GM18858 (cell line): ENCODE measurements at regions not wholly inside any gene's neighbourhood (a gene's known extent, or its start where the extent isn't known, plus 50 kb on each side); places are given as distances from the start of the nearest gene placed in this dataset.

Experiments
- ATAC-seq: cut with Tn5 transposase; IDR thresholded peaks from one replicate; pipeline ENCODE4 v1.9.1; 2021; ENCODE audit not compliant: unreplicated experiment

- no peak for ATAC-seq
Measured at GRCh38 chr18:73966954-73967353, 180.7 kb downstream of the FBXO15 start.

DNA sequence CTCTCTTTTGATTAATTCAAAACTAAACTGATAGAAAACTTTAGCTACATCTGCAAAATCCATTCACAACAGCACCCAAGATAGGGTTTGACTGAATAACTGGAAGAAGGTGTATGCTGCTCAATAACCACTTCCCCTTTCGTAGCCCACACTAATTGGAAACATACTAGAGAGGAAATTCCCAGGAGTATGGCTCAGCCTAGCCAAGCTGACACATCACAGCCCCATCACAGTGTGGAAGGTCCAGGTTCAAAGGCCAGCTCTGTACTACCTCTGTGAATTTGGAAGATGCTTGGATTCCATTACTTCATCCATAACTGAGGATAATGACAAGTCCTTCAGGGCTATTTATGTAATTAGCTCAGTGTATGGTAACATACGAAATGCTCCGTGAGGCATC, 185.4 kb downstream of the FBXO15 start:
- no peak for ATAC-seq

GRCh38 chr18:73961804-73962203, 185.8 kb downstream of the FBXO15 start:
- no peak for ATAC-seq

- no peak for ATAC-seq
Measured at GRCh38 chr18:73959352-73959751, 188.3 kb downstream of the FBXO15 start.

DNA sequence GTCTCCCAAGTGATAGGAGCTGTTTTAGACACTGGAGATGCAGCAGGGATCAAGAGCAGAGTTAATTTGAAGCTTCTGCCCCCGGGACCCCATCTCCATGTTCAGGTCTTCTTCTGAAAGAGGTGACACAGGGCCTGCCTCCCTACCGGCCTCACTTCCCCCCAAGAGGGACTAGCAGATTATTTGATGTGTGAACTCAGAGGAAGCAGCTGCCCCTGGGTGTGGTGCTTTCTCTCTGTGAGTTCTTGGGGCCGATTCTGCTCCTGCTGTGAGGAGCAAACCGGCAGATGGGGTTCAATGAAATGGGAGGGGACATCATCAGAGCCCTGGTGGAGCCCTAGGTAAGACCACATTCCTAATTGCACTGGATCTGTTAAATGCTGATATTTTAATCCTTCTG, 193.4 kb downstream of the FBXO15 start:
- ATAC-seq, result no peak

- ATAC-seq, result no peak
Measured at GRCh38 chr18:73952296-73952946, 195.2 kb downstream of the FBXO15 start.

GRCh38 chr18:73950116-73950700, 197.4 kb downstream of the FBXO15 start:
- ATAC-seq, result no peak

- ATAC-seq, result no peak
Measured at GRCh38 chr18:73948497-73948896, 199.1 kb downstream of the FBXO15 start.

- ATAC-seq, result no peak
Measured at GRCh38 chr18:73948084-73948483, 199.6 kb downstream of the FBXO15 start.

DNA sequence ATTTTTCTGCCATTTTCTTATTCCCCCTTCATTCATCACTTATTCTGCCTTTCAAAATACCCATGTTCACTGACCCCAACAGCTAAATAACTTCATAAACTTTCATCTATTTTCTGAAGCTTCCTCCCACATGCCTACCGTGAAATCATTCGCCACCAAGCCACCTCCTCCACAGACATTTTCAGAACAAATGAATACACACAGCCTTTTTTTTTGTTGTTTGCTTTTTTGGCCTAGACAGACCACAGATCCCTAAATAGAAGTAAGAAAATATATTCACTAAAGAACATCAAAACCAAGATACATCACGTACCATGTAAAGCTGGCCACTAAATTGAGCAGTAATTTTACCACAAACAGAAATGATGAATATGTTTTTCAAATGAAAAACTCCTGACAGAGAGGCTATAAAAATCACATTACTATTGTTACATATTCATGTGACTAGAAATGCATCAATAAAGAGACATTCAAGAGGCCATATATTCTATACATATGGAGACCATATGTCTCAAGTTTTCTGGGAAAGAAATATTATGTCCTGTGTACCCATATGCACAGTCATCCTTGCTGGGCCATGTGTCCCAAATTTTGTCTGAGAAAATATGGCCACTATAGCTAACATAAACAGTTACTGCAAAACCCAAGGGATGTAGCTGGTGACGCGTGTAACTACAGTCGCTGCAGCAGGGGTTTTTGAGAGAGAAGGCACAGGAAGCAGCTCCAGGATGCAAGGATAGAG, 200.3 kb downstream of the FBXO15 start:
- no peak for ATAC-seq

GRCh38 chr18:73945130-73945792, 202.4 kb downstream of the FBXO15 start:
- no peak for ATAC-seq

- no peak for ATAC-seq
Measured at GRCh38 chr18:73944715-73945114, 202.9 kb downstream of the FBXO15 start.

DNA sequence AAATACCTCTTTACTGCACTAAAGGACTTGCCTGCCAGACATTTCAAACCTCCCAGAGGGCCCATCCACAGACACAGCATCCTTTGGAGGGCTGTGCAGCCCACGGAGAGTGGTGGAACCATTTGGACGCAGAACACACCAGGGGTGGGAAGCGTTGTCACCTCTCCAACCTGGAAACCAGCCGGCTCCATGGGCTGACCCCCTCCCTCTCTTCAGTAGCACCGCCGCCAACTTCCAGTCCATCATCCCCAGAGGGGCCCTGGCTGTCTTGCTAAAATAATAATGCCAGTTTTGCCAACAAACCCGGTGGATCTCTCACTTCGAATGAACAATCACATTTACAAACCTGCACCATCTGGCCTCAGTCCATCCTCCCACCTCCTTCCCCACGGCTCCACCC, 203.9 kb downstream of the FBXO15 start:
- ATAC-seq, result no peak

DNA sequence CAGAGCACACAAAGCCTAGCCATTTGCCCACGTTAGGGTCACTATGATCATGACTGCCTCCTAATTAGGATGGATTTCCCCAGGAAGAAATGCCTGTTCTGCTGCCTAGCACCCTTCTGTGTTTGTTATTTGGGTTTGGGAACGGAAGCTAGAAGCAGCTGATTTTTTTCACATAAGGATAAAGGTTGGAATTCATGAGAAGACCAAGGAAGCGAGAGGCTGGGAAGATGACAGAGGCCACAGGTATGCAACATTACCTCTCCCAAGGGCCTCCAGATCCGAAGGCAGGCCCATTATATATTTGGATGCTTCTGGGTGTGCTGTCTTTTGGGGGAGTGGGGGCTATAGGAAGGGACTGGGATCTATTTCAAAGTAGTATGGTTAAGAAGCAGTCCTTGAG, 204.7 kb downstream of the FBXO15 start:
- ATAC-seq, result no peak

DNA sequence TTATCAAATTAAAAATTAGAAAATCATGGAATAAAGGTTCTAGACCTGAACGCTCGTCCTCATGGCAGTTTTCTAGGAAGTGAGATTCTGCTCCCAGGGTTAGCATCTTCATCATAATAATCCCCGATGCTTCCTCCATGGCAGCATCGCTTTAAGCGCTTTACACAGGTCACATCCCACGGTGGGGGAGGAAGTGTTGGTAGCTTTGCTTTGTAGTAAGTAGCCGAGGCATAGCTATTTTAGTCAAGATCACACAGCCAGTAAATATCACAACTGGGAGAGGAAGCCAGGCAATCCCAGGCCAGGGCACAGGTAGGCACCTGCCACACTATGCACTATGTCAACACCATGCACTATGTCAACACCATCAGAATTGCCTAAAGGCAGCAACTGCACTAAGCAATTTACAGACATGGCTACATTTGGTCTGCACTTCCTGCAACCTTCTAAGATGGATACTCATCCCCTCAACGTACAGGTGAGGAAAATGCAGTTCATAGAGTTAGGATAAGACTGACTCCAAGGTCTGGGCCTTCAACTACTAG, 205.5 kb downstream of the FBXO15 start:
- no peak for ATAC-seq

DNA sequence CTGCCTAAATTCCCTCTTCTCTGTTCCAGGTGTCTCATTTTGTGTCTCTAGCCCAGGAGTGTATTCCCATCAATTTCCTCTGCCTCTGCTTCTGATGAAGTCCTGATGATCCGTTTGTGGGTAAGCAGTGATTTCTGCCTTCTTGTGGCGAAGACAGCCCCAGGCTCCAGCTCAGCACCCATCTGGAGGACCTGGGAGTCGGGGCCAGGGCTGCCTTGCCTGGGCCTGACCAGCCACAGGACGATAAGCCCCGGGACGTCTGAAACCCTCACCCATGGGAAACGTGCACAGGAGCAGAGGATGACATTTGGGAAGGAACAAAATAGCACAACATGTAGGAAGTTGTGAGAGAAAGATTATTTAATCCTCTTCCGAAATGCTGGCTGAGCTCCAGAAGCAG, 206.9 kb downstream of the FBXO15 start:
- no peak for ATAC-seq

- ATAC-seq, result no peak
Measured at GRCh38 chr18:73939391-73939790, 208.2 kb downstream of the FBXO15 start.

DNA sequence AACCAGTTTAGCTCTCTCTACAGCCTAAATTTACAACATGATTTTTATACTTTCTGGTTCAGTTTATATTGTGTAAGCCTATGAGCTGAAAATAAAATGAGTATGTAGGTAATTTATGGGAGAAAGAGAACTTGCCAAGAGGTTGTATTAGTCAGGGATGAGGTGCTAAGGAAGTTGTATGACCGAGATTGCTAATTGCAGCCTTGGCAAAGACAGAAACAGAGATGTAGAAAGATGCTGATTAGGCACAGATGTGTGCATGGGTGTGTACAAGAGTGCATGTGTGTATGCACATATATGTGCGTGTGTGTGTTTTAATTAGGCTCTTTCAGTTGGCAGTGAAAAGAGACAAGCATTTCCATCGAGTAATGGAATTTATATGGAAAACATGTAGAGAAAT, 213.9 kb downstream of the FBXO15 start:
- no peak for ATAC-seq

GRCh38 chr18:73932976-73933375, 214.7 kb downstream of the FBXO15 start:
- no peak for ATAC-seq

DNA sequence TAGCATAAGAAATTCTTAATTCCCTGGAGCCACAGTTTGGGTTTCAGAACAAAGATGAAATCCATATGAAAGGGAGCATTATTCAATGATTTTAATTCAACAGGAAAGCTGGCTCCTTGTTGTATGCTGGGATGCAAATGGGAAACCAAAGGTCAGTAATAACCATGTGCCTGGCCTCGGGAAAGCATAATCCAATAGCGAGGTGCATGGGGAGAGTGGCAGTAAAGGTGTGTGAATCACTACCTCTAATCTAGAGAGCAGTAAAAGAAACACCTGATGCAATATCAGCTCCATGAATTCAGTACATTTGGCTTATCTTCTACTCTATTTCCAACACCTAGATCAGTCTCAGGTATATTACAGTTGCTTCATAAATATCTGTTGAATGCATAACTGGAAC, 220.1 kb downstream of the FBXO15 start:
- no peak for ATAC-seq

DNA sequence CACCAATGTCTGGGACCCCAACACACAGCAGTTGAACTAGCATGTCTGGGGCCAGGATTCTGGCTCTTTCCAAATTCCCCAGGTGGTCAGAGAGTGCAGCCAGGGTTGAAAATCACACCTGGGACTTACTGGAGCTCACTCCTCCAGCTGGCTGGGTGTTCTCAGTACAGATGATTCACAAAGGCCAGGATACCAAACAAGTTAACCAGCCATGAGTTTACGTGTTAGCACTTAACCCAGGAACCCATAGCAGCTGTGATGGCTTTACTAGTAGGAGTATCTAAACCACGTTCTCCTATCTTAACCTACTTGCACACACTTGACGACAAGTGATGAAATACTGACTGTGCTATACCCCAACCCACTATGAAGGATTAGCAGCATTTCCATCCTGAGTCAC, 222.8 kb downstream of the FBXO15 start:
- no peak for ATAC-seq

DNA sequence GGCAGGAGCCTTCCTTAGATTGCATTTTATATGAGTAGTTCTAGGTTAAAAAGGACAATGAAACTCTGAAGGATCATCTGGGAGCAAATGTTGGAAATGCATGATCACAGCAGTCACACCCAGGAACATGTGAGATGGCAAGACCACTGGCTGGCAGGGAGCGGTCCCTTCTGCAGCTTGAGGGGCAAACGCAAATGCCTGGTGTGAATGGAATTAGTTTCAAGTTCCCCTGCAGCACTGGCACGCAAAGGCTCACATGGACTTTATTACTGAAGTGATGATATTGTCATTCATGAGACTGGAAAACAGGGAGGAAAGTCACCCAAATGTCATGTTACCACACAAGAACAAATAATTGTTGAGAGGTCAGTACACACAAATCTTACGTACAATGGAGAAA, 223.3 kb downstream of the FBXO15 start:
- ATAC-seq, result no peak
